GM12878 (cell line): ENCODE measurements at regions not wholly inside any gene's neighbourhood (a gene's known extent, or its start where the extent isn't known, plus 50 kb on each side); places are given as distances from the start of the nearest gene placed in this dataset.

ENCODE experiments used
- BMI1 ChIP-seq: fragments of 450-650 bp; IDR thresholded peaks from 2 replicates; pipeline ENCODE4 v1.6.1; 2016; ENCODE audit warnings: mild to moderate bottlenecking, moderate library complexity, borderline replicate concordance
- HSF1 ChIP-seq: fragments of 150-350 bp; IDR thresholded peaks from 2 replicates; pipeline ENCODE4 v1.6.1; 2014; ENCODE audit warnings: mild to moderate bottlenecking, low read depth, low read length
- LARP7 ChIP-seq: fragments of 450-650 bp; IDR thresholded peaks from 2 replicates; pipeline ENCODE4 v1.6.1; 2017; ENCODE audit warnings: mild to moderate bottlenecking
- RUNX3 ChIP-seq: IDR thresholded peaks from 2 replicates; pipeline ENCODE4 v1.6.1; 2012; ENCODE audit warnings: low read length, inconsistent platforms
- TF ChIP-seq, protein P1 (sequence below): fragments of 450-650 bp; conservative IDR thresholded peaks from 2 replicates; pipeline ENCODE4 v1.6.1; 2017; ENCODE audit warnings: mild to moderate bottlenecking, moderate library complexity
- TF ChIP-seq, protein P2 (sequence below): IDR thresholded peaks from 2 replicates; pipeline ENCODE4 v1.6.1; 2012; ENCODE audit warnings: improper control_type of control experiment, low read depth, low read length; ENCODE audit not compliant: insufficient replicate concordance

DNA sequence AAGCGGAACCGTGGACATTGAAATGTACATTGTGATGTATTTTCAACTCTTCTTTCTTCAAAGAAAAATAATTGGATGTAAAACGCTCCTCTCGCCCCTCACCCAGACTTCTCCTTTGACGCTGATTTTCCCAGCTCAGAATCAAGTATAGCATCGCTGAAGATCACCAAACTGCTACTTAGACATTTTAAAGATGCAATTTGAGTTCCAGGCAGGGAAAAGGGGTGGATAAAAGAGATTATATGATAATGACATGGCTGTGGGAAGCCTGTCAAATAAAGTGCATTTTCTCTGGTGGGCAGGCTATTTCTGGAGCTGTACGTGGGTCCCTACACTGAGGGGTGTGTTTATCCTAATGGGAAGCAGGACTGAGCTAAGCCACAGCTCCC, 240.4 kb downstream of the CDC5L start (continued):
- TF ChIP-seq, protein P1, sequence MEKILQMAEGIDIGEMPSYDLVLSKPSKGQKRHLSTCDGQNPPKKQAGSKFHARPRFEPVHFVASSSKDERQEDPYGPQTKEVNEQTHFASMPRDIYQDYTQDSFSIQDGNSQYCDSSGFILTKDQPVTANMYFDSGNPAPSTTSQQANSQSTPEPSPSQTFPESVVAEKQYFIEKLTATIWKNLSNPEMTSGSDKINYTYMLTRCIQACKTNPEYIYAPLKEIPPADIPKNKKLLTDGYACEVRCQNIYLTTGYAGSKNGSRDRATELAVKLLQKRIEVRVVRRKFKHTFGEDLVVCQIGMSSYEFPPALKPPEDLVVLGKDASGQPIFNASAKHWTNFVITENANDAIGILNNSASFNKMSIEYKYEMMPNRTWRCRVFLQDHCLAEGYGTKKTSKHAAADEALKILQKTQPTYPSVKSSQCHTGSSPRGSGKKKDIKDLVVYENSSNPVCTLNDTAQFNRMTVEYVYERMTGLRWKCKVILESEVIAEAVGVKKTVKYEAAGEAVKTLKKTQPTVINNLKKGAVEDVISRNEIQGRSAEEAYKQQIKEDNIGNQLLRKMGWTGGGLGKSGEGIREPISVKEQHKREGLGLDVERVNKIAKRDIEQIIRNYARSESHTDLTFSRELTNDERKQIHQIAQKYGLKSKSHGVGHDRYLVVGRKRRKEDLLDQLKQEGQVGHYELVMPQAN, result no peak
- TF ChIP-seq HSF1 (no peak), LARP7 (no peak), RUNX3 (no peak), BMI1 (no peak)
- TF ChIP-seq, protein P2, sequence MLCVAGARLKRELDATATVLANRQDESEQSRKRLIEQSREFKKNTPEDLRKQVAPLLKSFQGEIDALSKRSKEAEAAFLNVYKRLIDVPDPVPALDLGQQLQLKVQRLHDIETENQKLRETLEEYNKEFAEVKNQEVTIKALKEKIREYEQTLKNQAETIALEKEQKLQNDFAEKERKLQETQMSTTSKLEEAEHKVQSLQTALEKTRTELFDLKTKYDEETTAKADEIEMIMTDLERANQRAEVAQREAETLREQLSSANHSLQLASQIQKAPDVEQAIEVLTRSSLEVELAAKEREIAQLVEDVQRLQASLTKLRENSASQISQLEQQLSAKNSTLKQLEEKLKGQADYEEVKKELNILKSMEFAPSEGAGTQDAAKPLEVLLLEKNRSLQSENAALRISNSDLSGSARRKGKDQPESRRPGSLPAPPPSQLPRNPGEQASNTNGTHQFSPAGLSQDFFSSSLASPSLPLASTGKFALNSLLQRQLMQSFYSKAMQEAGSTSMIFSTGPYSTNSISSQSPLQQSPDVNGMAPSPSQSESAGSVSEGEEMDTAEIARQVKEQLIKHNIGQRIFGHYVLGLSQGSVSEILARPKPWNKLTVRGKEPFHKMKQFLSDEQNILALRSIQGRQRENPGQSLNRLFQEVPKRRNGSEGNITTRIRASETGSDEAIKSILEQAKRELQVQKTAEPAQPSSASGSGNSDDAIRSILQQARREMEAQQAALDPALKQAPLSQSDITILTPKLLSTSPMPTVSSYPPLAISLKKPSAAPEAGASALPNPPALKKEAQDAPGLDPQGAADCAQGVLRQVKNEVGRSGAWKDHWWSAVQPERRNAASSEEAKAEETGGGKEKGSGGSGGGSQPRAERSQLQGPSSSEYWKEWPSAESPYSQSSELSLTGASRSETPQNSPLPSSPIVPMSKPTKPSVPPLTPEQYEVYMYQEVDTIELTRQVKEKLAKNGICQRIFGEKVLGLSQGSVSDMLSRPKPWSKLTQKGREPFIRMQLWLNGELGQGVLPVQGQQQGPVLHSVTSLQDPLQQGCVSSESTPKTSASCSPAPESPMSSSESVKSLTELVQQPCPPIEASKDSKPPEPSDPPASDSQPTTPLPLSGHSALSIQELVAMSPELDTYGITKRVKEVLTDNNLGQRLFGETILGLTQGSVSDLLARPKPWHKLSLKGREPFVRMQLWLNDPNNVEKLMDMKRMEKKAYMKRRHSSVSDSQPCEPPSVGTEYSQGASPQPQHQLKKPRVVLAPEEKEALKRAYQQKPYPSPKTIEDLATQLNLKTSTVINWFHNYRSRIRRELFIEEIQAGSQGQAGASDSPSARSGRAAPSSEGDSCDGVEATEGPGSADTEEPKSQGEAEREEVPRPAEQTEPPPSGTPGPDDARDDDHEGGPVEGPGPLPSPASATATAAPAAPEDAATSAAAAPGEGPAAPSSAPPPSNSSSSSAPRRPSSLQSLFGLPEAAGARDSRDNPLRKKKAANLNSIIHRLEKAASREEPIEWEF, result no peak
